ENCODE measurements at regions not wholly inside any gene's neighbourhood (a gene's known extent, or its start where the extent isn't known, plus 50 kb on each side); places are given as distances from the start of the nearest gene placed in this dataset.

GRCh38 chr12:97301576-97301975 lies 161.0 kb upstream of the RMST start:
- in situ Hi-C loops (cut with HindIII; ENCODE audit: low sequenced_read_pairs) = no loop called here
- no peak for DNase-seq (ENCODE audit: low read depth, low spot score)
- TF ChIP-seq CTCF (IDR thresholded peaks at IDR 0.05; ENCODE audit: low read depth, low read length) = no peak
- no peak overlapping the region for H3K4me3 ChIP-seq (ENCODE audit: low read depth, low read length)

- TF ChIP-seq CTCF (IDR thresholded peaks at IDR 0.05; ENCODE audit: low read depth, low read length) = no peak
- DNase-seq (ENCODE audit: low read depth, low spot score) = no peak
- in situ Hi-C loops (cut with HindIII; ENCODE audit: low sequenced_read_pairs) = no loop called here
- no peak overlapping the region for H3K4me3 ChIP-seq (ENCODE audit: low read depth, low read length)
Observed at GRCh38 chr12:97305651-97306050, 157.0 kb upstream of the RMST start.

- TF ChIP-seq CTCF (IDR thresholded peaks at IDR 0.05; ENCODE audit: low read depth, low read length) = no peak
- no peak overlapping the region for H3K4me3 ChIP-seq (ENCODE audit: low read depth, low read length)
- in situ Hi-C loops (cut with HindIII; ENCODE audit: low sequenced_read_pairs) = no loop called here
- DNase-seq (ENCODE audit: low read depth, low spot score) = no peak
Observed at GRCh38 chr12:97306147-97306546, 156.5 kb upstream of the RMST start.

- H3K4me3 ChIP-seq (ENCODE audit: low read depth, low read length) = no peak overlapping the region
- in situ Hi-C loops (cut with HindIII; ENCODE audit: low sequenced_read_pairs) = no loop called here
- TF ChIP-seq CTCF (IDR thresholded peaks at IDR 0.05; ENCODE audit: low read depth, low read length) = peak; percentile 73
- peak; percentile 62 for DNase-seq (ENCODE audit: low read depth, low spot score)
Observed at GRCh38 chr12:97308576-97309198, 153.9 kb upstream of the RMST start.

GRCh38 chr12:97309921-97310320 lies 152.7 kb upstream of the RMST start:
- no peak overlapping the region for H3K4me3 ChIP-seq (ENCODE audit: low read depth, low read length)
- in situ Hi-C loops (cut with HindIII; ENCODE audit: low sequenced_read_pairs) = no loop called here
- no peak for TF ChIP-seq CTCF (IDR thresholded peaks at IDR 0.05; ENCODE audit: low read depth, low read length)
- no peak for DNase-seq (ENCODE audit: low read depth, low spot score)

GRCh38 chr12:97312570-97313135 lies 150.0 kb upstream of the RMST start:
- TF ChIP-seq CTCF (IDR thresholded peaks at IDR 0.05; ENCODE audit: low read depth, low read length) = no peak

More at GRCh38 chr12:97312570-97313135, 150.0 kb upstream of the RMST start:
- in situ Hi-C loops (cut with HindIII; ENCODE audit: low sequenced_read_pairs) = no loop called here
- no peak for DNase-seq (ENCODE audit: low read depth, low spot score)
- H3K4me3 ChIP-seq (ENCODE audit: low read depth, low read length) = no peak overlapping the region
